AG09319 (cell line): ENCODE measurements at regions not wholly inside any gene's neighbourhood (a gene's known extent, or its start where the extent isn't known, plus 50 kb on each side); places are given as distances from the start of the nearest gene placed in this dataset.
"Not testable (repeated sequence)": the region's sequence is repeated elsewhere in the genome, so short reads cannot be mapped to it uniquely, and the experiment has no call there.

Experiments
- DNase-seq: peaks from one replicate; pipeline ENCODE4 v3.0.0-alpha.2; 2010; ENCODE audit warnings: low read depth; ENCODE audit errors: extremely low read depth
- TF ChIP-seq, protein P1 (sequence below): IDR thresholded peaks from 2 replicates; pipeline ENCODE4 v1.5.1; 2011; ENCODE audit warnings: low read depth, mild to moderate bottlenecking, inconsistent platforms, low read length, moderate library complexity

DNA sequence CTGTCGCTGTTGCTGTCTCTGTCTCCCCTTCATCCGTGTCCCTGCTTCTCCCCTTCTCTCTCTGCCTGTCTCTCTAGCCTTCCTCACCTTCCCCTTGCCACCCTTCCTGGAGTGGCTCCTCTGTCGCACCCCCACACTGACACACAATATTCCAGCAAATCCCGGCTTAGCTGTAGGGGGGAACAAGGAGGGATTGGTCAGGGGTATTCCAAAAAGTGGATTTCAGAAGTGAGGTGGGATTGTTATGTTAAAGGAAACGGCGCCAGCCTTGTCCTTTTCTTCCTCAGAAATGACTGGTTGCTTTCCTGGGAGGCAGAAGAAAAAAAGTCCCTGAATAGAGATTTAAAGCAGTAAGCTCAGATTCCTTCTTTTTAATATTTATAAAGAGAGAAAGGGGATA is 76.3 kb upstream of the SIRPA start:
- DNase-seq = no peak
- TF ChIP-seq, protein P1, sequence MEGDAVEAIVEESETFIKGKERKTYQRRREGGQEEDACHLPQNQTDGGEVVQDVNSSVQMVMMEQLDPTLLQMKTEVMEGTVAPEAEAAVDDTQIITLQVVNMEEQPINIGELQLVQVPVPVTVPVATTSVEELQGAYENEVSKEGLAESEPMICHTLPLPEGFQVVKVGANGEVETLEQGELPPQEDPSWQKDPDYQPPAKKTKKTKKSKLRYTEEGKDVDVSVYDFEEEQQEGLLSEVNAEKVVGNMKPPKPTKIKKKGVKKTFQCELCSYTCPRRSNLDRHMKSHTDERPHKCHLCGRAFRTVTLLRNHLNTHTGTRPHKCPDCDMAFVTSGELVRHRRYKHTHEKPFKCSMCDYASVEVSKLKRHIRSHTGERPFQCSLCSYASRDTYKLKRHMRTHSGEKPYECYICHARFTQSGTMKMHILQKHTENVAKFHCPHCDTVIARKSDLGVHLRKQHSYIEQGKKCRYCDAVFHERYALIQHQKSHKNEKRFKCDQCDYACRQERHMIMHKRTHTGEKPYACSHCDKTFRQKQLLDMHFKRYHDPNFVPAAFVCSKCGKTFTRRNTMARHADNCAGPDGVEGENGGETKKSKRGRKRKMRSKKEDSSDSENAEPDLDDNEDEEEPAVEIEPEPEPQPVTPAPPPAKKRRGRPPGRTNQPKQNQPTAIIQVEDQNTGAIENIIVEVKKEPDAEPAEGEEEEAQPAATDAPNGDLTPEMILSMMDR = no peak

DNA sequence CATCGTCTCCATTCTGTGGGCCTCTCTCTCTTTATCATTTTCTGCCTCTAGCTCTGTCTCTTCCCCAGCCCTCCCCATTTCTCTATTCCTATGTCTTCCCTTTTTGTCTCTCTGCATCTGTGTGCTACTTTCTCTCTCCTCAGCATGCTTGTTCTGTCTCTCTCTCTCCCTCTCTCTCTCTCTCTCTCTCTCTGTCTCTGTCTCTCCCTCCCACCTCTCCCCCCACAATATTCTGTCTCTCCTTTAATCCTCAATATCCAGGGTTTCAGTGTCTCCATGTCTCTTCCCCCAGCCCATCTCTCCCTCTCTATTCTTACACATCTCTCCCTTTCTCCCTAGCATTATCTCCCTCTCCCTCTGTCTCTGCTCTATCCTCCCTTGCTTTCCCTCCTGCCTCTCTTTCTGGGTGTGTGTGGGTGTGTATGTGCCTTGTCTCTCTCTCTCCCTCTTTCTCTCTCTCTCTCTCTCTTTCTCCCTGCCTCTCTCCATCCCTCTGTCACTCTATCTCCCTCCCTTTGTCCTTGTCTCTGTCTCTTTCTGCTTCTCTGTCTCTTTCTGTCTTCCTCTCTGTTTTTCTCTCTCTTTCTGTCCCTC is 76.9 kb upstream of the SIRPA start:
- no peak for DNase-seq
- TF ChIP-seq, protein P1 = no peak

DNA sequence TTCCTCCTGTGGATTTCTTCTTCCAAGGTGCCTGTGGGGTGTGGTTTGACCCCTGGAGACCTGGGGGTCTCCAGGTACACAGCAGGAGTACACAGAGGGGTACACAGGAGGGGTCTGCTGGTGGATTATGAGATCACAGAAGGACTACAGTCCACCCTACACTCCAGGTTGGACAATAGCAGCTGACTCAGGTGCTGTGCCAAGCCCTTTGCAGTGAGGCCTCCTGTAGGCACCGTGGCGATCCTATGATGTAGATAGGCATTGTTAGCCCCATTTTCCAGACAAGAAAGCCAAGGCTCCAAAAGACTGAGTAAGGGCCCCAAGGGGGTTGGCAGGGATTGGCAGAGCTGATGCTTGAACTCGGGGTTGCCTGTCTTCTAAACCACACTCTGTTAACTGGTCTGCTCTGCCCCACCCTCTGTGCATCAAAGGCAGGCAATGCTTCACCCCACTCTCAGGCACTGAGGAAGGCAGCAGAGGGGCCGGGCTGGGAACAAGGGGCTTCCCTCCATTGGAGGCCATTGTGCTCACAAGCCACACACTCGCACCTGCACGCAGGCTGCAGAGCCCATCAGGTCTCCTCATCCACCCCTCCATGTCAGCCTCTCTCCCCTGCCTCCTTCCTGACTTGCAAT is 77.5 kb upstream of the SIRPA start:
- no peak for DNase-seq
- TF ChIP-seq, protein P1 = no peak

DNA sequence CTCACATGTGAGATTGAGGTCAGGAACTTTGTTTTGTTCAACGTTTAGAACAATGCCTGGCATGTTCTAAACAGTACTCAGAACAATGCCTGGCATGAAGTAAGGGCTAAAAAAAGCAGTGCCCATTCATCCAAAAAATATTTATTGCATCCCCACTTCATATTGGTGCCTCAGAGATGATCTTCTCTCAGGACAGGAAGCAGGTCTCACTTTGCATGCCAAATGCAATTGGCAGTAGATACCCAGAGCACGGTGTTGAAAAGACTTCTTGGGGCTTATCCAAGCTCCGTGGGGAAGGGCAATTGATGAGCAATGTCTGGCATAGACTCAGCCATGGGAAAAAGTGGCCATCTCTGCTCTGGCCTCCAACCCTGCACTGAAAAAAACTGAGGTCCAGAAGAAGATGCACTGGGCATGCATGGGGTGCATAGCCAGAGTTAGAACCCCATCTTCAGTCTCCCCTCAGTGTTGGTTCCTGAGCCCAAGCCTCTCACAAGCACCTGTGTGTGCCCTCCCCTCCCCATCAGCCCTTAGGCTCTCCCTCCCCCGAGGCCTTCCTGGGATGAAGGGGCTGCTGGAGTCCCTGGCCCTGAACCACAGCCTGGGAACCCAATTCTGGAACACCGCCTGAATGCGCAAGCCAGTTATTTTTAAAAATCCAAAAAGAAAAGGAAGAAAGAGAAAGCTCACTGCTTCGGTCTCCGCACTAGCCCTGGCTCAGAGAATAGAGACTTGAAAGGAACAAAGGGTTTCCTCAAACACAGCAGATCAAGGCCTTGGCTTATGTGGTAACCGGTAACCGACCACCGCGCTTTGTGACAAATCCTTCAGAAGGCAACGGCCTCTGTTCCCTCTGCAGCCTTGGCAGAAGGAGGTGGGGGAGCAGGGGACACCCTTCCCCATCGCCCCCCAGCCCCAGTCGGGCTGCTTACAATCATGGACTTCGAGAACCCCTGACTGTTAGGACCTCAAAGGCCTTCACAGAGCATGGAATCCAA is 78.5 kb upstream of the SIRPA start:
- TF ChIP-seq, protein P1 = no peak
- peak; percentile 44 for DNase-seq

DNA sequence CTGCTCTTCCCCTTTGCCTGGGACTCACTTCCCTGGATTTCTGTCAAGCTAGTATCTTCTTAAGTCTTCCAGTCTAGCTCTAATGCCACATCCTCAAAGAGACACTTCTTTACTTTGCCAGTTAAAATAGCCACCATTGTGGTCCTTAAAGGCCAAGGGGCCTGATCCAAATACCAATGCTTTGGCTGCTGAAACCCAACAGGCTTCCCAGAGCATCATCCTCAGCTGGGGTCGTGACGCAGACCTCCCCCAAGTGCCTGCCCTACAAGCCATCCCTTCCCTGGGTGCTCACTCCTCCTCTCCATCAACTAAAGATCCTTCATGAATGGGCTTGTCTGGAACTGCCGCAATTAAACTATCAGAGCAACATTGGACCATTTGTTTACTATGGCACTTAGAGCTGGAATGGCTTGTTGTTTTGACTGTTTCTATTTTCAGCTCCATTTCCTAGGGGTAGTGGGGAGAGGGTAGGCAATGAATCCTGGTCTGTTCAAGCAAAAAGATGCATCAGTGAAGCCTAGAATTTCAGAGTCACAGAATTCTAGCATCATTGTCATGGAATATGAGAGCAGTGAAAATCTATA is 79.6 kb upstream of the SIRPA start:
- no peak for DNase-seq
- TF ChIP-seq, protein P1 = no peak

DNA sequence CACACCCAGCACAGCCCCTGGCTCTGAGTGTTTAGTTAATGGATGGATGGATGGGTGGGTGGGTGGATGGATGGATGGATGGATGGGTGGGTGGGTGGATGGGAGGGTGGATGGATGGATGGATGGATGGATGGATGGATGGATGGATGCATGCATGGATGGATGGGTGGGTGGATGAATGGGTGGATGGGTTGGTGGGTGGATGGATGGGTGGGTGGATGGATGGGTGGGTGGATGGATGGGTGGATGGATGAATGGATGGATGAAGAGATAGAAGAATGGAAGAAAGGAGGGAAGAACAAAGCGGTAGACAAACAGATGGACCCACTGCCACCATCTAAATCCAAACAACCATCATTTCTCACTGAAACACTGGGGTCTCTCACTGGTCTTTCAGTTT is 80.3 kb upstream of the SIRPA start:
- DNase-seq = not testable (repeated sequence)

DNA sequence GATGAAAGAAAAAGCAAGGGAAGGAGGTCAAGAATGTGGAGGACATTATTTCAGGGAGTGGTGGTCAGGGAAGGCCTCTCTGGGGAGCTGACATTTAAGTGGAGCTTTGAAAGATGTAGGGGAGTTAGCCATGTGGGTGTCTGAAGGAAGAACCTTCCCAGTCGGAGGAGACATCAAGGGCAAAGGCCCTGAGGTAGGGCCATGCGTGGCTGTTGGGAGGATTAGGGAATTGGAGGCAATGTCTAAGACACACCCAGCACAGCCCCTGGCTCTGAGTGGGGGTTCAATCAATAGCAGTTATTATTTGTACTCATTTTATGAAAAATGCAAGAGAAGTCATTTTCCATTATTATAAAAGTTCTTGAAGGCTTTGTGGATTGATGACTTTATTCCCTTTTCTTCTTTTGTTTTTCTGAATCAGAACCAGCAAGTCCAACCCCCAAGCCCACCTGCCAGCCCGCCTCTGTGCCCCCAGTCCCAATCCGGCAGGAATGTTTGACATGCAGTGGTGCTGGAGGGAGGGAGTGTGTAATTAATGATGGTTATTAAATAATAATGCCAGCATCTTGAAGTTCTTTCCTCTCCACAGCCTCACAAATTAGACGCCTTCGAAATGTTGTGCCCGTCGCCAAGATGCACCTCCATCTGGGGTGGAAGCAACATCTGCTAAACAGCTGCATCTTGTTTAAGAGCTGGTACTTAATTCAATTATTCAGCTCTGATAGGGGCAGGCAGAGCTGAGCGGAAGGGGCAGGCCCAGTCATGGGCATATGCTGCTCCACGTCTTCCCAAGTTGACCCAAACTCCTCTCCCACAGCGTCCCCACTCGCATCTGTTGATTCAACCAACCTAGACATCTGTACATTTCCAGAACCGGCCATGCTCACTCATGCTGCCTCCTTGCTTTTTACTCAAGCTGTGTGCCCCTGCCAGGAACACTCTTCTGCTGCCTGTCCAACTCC is 81.3 kb upstream of the SIRPA start:
- TF ChIP-seq, protein P1 = no peak
- no peak for DNase-seq
